ENCODE measurements at regions not wholly inside any gene's neighbourhood (a gene's known extent, or its start where the extent isn't known, plus 50 kb on each side); places are given as distances from the start of the nearest gene placed in this dataset.

GRCh38 chr4:1467581-1468458 lies 61.6 kb upstream of the NKX1-1 start:
- 85 to 95% (median 89%) methylated on average over 6 of the region's 6 CpGs for WGBS, 5 donors
- Histone ChIP-seq H3K4me3 (no peak overlapping the region), H3K9me3 (peaks cover 0 to 9% (median 0%) of the 10 kb centered on the region in 8 donors), H3K27ac (no peak overlapping the region), H3K4me1 (peaks cover 0 to 14% (median 6%) of the 10 kb centered on the region in 6 donors), H3K27me3 (replicated peaks in 1 of 7) (peaks cover 4 to 78% (median 47%) of the 10 kb centered on the region in 7 donors), H3K36me3 (no peaks in the 10 kb centered on the region)
- intact Hi-C loops (cut with DNase I; ENCODE audit: low total_unique reads) = no loop called here
- DNase-seq = no peak
- TF ChIP-seq POLR2A (IDR thresholded peaks at IDR 0.05) (no peak), POLR2AphosphoS5 (IDR thresholded peaks at IDR 0.05) (no peak), CTCF (IDR thresholded peaks at IDR 0.05 in 8 of 11, conservative IDR thresholded peaks at IDR 0.05 in 3 of 11) (no peak)

GRCh38 chr4:1466863-1467165 lies 60.6 kb upstream of the NKX1-1 start:
- TF ChIP-seq POLR2AphosphoS5 (IDR thresholded peaks at IDR 0.05) (no peak), POLR2A (IDR thresholded peaks at IDR 0.05) (no peak)
- DNase-seq = no peak
- peaks cover 0 to 6% (median 1%) of the 10 kb centered on the region in 6 donors for H3K4me1 ChIP-seq
- WGBS, 5 donors = 80 to 87% (median 83%) methylated on average over 6 of the region's 6 CpGs
- H3K4me3 ChIP-seq = no peak overlapping the region
- peaks cover under 1 to 78% (median 45%) of the 10 kb centered on the region in 7 donors for H3K27me3 ChIP-seq (replicated peaks in 1 of 7)
- H3K36me3 ChIP-seq = no peaks in the 10 kb centered on the region
- H3K9me3 ChIP-seq = peaks cover 0 to 9% (median 0%) of the 10 kb centered on the region in 8 donors
- H3K27ac ChIP-seq = no peak overlapping the region
- intact Hi-C loops (cut with DNase I; ENCODE audit: low total_unique reads) = no loop called here

- TF ChIP-seq CTCF (IDR thresholded peaks at IDR 0.05 in 8 of 11, conservative IDR thresholded peaks at IDR 0.05 in 3 of 11) (no peak), POLR2AphosphoS5 (IDR thresholded peaks at IDR 0.05) (no peak), POLR2A (IDR thresholded peaks at IDR 0.05) (no peak)
- Histone ChIP-seq H3K36me3 (no peaks in the 10 kb centered on the region), H3K4me1 (peaks cover 0 to under 1% (median 0%) of the 10 kb centered on the region in 6 donors), H3K27ac (no peak overlapping the region), H3K27me3 (replicated peaks in 1 of 7) (peaks cover 0 to 78% (median 39%) of the 10 kb centered on the region in 7 donors), H3K4me3 (no peak overlapping the region), H3K9me3 (peaks cover 0 to 9% (median 0%) of the 10 kb centered on the region in 8 donors)
- peak; percentile 62 for DNase-seq
- WGBS, 5 donors = 83 to 94% (median 90%) methylated on average over 14 to 24 of the region's 24 CpGs
- intact Hi-C loops (cut with DNase I; ENCODE audit: low total_unique reads) = no loop called here
Observed at GRCh38 chr4:1466034-1466862, 60.0 kb upstream of the NKX1-1 start.

GRCh38 chr4:1465173-1466033 lies 59.2 kb upstream of the NKX1-1 start:
- Histone ChIP-seq H3K9me3 (peaks cover 0 to 9% (median 0%) of the 10 kb centered on the region in 8 donors), H3K27ac (no peak overlapping the region), H3K36me3 (no peaks in the 10 kb centered on the region), H3K4me3 (no peak overlapping the region), H3K27me3 (replicated peaks in 1 of 7) (peaks cover 0 to 76% (median 37%) of the 10 kb centered on the region in 7 donors), H3K4me1 (no peaks in the 10 kb centered on the region)
- intact Hi-C loops (cut with DNase I; ENCODE audit: low total_unique reads) = no loop called here
- TF ChIP-seq POLR2A (IDR thresholded peaks at IDR 0.05) (no peak), POLR2AphosphoS5 (IDR thresholded peaks at IDR 0.05) (no peak), CTCF (IDR thresholded peaks at IDR 0.05 in 8 of 11, conservative IDR thresholded peaks at IDR 0.05 in 3 of 11) (no peak)
- peak; percentile 59 for DNase-seq
- WGBS, 5 donors = 73 to 80% (median 79%) methylated on average over 22 to 24 of the region's 24 CpGs
